ENCODE measurements at regions not wholly inside any gene's neighbourhood (a gene's known extent, or its start where the extent isn't known, plus 50 kb on each side); places are given as distances from the start of the nearest gene placed in this dataset.

DNA sequence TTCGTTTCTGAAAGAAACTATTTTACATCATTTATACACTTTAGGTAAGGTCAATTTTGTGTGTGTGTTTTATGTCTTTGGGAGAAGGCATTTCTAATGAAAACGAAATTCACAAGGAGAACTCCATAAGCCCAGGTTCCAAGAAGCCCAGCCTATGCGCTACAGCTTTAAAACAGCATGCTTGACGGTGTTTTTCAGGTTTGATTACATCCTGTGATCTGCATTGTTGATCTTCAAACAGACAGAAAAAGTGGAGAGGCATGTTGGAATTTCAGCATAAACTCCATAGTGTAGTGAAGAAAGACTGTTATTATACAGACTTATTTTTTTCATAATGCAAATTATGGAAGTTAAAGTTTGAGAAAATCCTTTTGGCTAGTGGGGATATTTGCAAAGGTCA, 187.6 kb downstream of the TEX36 start:
- TF ChIP-seq CTCF (optimal IDR thresholded peaks at IDR 0.05 in 1 of 3, IDR thresholded peaks at IDR 0.05 in 1 of 3, conservative IDR thresholded peaks at IDR 0.05 in 1 of 3; ENCODE audit: extremely low read depth in 1 of 3, insufficient read depth in 2 of 3, low read length in 3 of 3), result no peak
- no peak for TF ChIP-seq EZH2 (IDR thresholded peaks at IDR 0.05; ENCODE audit: low read length)
- Histone ChIP-seq H3K9me1 (ENCODE audit: control insufficient read depth, extremely low read depth, insufficient read depth, low read length) (no peaks in the 10 kb centered on the region), H2AFZ (ENCODE audit: control insufficient read depth, low read length) (no peak overlapping the region), H3K4me1 (ENCODE audit: control insufficient read depth, extremely low read depth, insufficient read depth, low read length) (no peaks in the 10 kb centered on the region), H3K36me3 (ENCODE audit: control insufficient read depth in 2 of 2, extremely low read depth in 1 of 2, insufficient read depth in 2 of 2, low read length in 2 of 2) (no peaks in the 10 kb centered on the region), H3K27ac (ENCODE audit: control insufficient read depth, insufficient read depth, low read length) (no peak overlapping the region), H3K79me2 (ENCODE audit: control insufficient read depth, insufficient read depth, low read length) (no peaks in the 10 kb centered on the region), H3K27me3 (ENCODE audit: control insufficient read depth, extremely low read depth, insufficient read depth, low read length) (no peaks in the 10 kb centered on the region), H3K4me3 (ENCODE audit: control insufficient read depth in 2 of 3, extremely low read depth in 1 of 3, insufficient read depth in 2 of 3, low read depth in 1 of 3, low read length in 3 of 3) (no peak overlapping the region), H3K9ac (ENCODE audit: control insufficient read depth, extremely low read depth, insufficient read depth, low read length) (no peak overlapping the region), H4K20me1 (ENCODE audit: control insufficient read depth, extremely low read depth, insufficient read depth, low read length) (no peaks in the 10 kb centered on the region), H3K4me2 (ENCODE audit: control insufficient read depth, extremely low read depth, insufficient read depth, low read depth, low read length) (no peak overlapping the region), H3K9me3 (ENCODE audit: control insufficient read depth, low read depth, low read length) (no peaks in the 10 kb centered on the region)
- dilution Hi-C loops (cut with MboI; ENCODE audit: extremely low pct_ligation_motif_present, low sequenced_read_pairs), result no loop called here
- FAIRE-seq (no peak), DNase-seq (ENCODE audit: low read depth, low spot score) (no peak)

GRCh38 chr10:125494651-125495239, 188.2 kb downstream of the TEX36 start:
- dilution Hi-C loops (cut with MboI; ENCODE audit: extremely low pct_ligation_motif_present, low sequenced_read_pairs), result no loop called here
- no peaks in the 10 kb centered on the region for H3K27me3 ChIP-seq (ENCODE audit: control insufficient read depth, extremely low read depth, insufficient read depth, low read length)
- no peaks in the 10 kb centered on the region for H3K9me3 ChIP-seq (ENCODE audit: control insufficient read depth, low read depth, low read length)
- FAIRE-seq (no peak), DNase-seq (ENCODE audit: low read depth, low spot score) (no peak)
- H3K4me1 ChIP-seq (ENCODE audit: control insufficient read depth, extremely low read depth, insufficient read depth, low read length), result no peaks in the 10 kb centered on the region
- H3K4me2 ChIP-seq (ENCODE audit: control insufficient read depth, extremely low read depth, insufficient read depth, low read depth, low read length), result no peak overlapping the region
- no peak overlapping the region for H3K27ac ChIP-seq (ENCODE audit: control insufficient read depth, insufficient read depth, low read length)
- no peaks in the 10 kb centered on the region for H3K79me2 ChIP-seq (ENCODE audit: control insufficient read depth, insufficient read depth, low read length)
- H3K9me1 ChIP-seq (ENCODE audit: control insufficient read depth, extremely low read depth, insufficient read depth, low read length), result no peaks in the 10 kb centered on the region
- no peak overlapping the region for H3K4me3 ChIP-seq (ENCODE audit: control insufficient read depth in 2 of 3, extremely low read depth in 1 of 3, insufficient read depth in 2 of 3, low read depth in 1 of 3, low read length in 3 of 3)
- no peak overlapping the region for H3K9ac ChIP-seq (ENCODE audit: control insufficient read depth, extremely low read depth, insufficient read depth, low read length)
- no peak overlapping the region for H2AFZ ChIP-seq (ENCODE audit: control insufficient read depth, low read length)
- H4K20me1 ChIP-seq (ENCODE audit: control insufficient read depth, extremely low read depth, insufficient read depth, low read length), result no peaks in the 10 kb centered on the region
- no peaks in the 10 kb centered on the region for H3K36me3 ChIP-seq (ENCODE audit: control insufficient read depth in 2 of 2, extremely low read depth in 1 of 2, insufficient read depth in 2 of 2, low read length in 2 of 2)
- TF ChIP-seq EZH2 (IDR thresholded peaks at IDR 0.05; ENCODE audit: low read length) (no peak), CTCF (optimal IDR thresholded peaks at IDR 0.05 in 1 of 3, IDR thresholded peaks at IDR 0.05 in 1 of 3, conservative IDR thresholded peaks at IDR 0.05 in 1 of 3; ENCODE audit: extremely low read depth in 1 of 3, insufficient read depth in 2 of 3, low read length in 3 of 3) (no peak)

Data from keratinocyte (primary cell).